ENCODE measurements at regions not wholly inside any gene's neighbourhood (a gene's known extent, or its start where the extent isn't known, plus 50 kb on each side); places are given as distances from the start of the nearest gene placed in this dataset.

GRCh38 chr16:66165879-66166278 lies 200.6 kb upstream of the CDH5 start:
- no peak for TF ChIP-seq POLR2A (IDR thresholded peaks at IDR 0.05; ENCODE audit: low read depth, low read length)
- TF ChIP-seq CTCF (conservative IDR thresholded peaks at IDR 0.05; ENCODE audit: low read depth, low read length): no peak
- no peak for TF ChIP-seq CHD1 (IDR thresholded peaks at IDR 0.05; ENCODE audit: low read depth, low read length)
- TF ChIP-seq RFX5 (IDR thresholded peaks at IDR 0.05; ENCODE audit: low read depth, low read length): no peak
- TF ChIP-seq MXI1 (IDR thresholded peaks at IDR 0.05; ENCODE audit: borderline replicate concordance, low read depth, low read length): no peak
- TF ChIP-seq SMC3 (IDR thresholded peaks at IDR 0.05; ENCODE audit: low read depth, low read length): no peak
- TF ChIP-seq NFE2L2 (IDR thresholded peaks at IDR 0.05; ENCODE audit: low read depth, low read length): no peak
